CD4-positive, alpha-beta T cell treated with Interleukin-1 beta for 1 hour (primary cell): ENCODE measurements at regions not wholly inside any gene's neighbourhood (a gene's known extent, or its start where the extent isn't known, plus 50 kb on each side); places are given as distances from the start of the nearest gene placed in this dataset.
A peak's percentile ranks its signal among the peaks of the same experiment; 100 is the strongest.

Source experiments
- DNase-seq, 2 donors: peaks; one replicate each; pipeline ENCODE4 v3.0.0-alpha.2; 2020 to 2022

DNA sequence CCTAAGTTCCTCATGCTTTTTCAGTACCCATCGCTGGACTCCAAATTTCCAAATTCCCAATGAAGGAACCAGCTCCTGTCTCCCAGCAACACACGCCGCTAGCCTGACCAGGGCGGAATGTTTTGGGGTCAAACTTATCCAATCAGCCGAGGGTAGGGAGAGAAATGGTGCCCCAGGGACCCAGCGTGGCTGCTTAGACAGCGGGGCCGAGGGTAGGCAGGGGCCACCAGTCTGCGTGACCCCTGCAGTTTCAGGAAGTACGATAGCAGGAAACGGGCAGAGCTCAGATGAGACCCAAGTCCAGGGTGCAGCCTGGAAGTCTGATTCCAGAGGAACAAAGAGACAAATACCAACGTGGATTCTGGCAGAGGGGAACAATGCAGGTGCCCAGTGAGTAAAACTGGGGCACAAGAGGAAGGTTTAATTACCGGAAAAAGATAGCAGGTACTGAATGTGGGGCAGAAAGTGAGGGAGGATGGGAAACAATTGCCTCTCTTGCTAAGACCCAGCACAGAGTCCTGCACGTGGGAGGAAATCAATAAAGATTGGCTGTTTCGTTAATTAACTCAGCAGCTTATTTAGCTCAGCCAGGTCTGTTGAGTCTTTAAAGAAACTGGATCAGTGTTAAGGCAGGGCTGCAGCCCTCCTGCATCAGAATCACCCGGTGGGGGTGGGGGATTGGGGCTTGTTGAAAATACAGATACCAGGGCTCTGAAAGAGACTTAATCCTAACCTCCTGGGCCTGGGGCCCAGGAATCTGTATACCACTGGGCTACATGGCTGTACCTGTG, 50.4 kb upstream of the NFE2L3 start:
- DNase-seq, result peak in 1 of 2 donors; percentile 33

DNA sequence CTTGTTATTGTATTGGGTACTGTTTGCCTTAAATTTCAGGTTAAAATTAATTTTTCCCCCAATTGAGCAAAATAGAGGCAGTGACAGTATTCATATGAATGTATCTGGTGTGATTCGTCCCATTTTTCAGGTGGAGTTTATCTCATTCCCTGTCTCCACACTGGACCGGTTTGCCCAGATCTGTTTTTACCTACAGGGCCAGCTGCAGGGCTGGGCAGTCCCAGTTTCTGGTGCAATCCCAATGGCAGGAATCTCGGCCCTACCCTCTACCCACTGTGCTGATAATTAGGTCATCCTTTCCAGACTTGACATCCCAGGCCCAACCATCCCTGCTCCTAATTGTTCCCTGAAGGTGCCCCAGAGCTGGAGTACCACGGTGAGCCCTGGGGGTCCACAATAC, 49.8 kb upstream of the NFE2L3 start:
- no peak for DNase-seq
